GM13977 (cell line): ENCODE measurements at regions not wholly inside any gene's neighbourhood (a gene's known extent, or its start where the extent isn't known, plus 50 kb on each side); places are given as distances from the start of the nearest gene placed in this dataset.

Experiments
- DNase-seq: peaks from one replicate; pipeline ENCODE4 v3.0.0; 2012; ENCODE audit warnings: low spot score
- CTCF ChIP-seq: IDR thresholded peaks from 2 replicates; pipeline ENCODE4 v1.5.1; 2012; ENCODE audit warnings: mild to moderate bottlenecking, control low read depth; ENCODE audit not compliant: insufficient read depth; ENCODE audit errors: extremely low read depth, missing control alignments
- in situ Hi-C: fragments of 300-500 bp; cut with MboI; formaldehyde crosslinking; loops from one replicate; pipeline ENCODE4 v1.12.0; 2022; ENCODE audit warnings: low sequenced_read_pairs, low pct_unique_long_range_greater_than_20kb, mixed read lengths, inconsistent platforms; ENCODE audit not compliant: unreplicated experiment

- in situ Hi-C loops: no loop called here
- TF ChIP-seq CTCF: no peak
- no peak for DNase-seq
These were observed 80.3 kb downstream of the THNSL2 start for GRCh38 chr2:88250404-88250803.

- no peak for DNase-seq
- in situ Hi-C loops: no loop called here
- no peak for TF ChIP-seq CTCF
These were observed 78.2 kb downstream of the THNSL2 start for GRCh38 chr2:88248280-88248828.

- no peak for DNase-seq
- in situ Hi-C loops: no loop called here
- TF ChIP-seq CTCF: no peak
These were observed 77.4 kb downstream of the THNSL2 start for GRCh38 chr2:88247531-88247930.

GRCh38 chr2:88245109-88245508, 75.0 kb downstream of the THNSL2 start:
- no peak for DNase-seq
- no peak for TF ChIP-seq CTCF
- in situ Hi-C loops: no loop called here

- in situ Hi-C loops: no loop called here
- TF ChIP-seq CTCF: no peak
- no peak for DNase-seq
These were observed 69.6 kb downstream of the THNSL2 start for GRCh38 chr2:88239781-88240180.

- in situ Hi-C loops: no loop called here
- no peak for DNase-seq
- no peak for TF ChIP-seq CTCF
These were observed 66.5 kb downstream of the THNSL2 start for GRCh38 chr2:88236666-88237065.
